Naive thymus-derived CD8-positive, alpha-beta T cell (primary cell): ENCODE measurements at regions not wholly inside any gene's neighbourhood (a gene's known extent, or its start where the extent isn't known, plus 50 kb on each side); places are given as distances from the start of the nearest gene placed in this dataset.
"Not testable (repeated sequence)": the region's sequence is repeated elsewhere in the genome, so short reads cannot be mapped to it uniquely, and the experiment has no call there.

Experiments used
- ATAC-seq, 2 donors: fragments of 150-1000 bp; cut with Tn5 transposase in 1 of 2; sonication (Bioruptor Pico), chemical (Tn5 transposase) in 1 of 2; 1 replicate in 1 of 2; 2 replicates in 1 of 2; pipeline ENCODE4 v1.10.0; 2021; ENCODE audit warnings: mild to moderate bottlenecking in 2 of 2, moderate library complexity in 2 of 2
- POLR2A ChIA-PET: fragments of 350-600 bp; sonication (Branson Sonifier 250); formaldehyde crosslinking; loops from one replicate; lab custom pipeline; 2021; ENCODE audit warnings: antibody characterized with exemption; lab: Charles Lee
- DNase-seq, 10 donors: peaks; one replicate each; pipeline versions ENCODE4 v3.0.0 to v3.0.0-alpha.2; 2020 to 2022
- H3K27ac Mint-ChIP-seq, 10 donors: one replicate each; pipeline ENCODE4 v1.8.0; 2020 to 2022; ENCODE audit warnings: mild to moderate bottlenecking in 10 of 10, mixed read lengths in 10 of 10, moderate library complexity in 4 of 10, inconsistent platforms in 1 of 10
- H3K27me3 Mint-ChIP-seq, 5 donors: one replicate each; pipeline ENCODE4 v1.8.0; 2021 to 2022; ENCODE audit warnings: mixed read lengths in 5 of 5
- H3K36me3 Mint-ChIP-seq, 3 donors: one replicate each; pipeline ENCODE4 v1.8.0; 2020 to 2022; ENCODE audit warnings: mixed read lengths in 3 of 3, mild to moderate bottlenecking in 2 of 3, inconsistent platforms in 1 of 3
- H3K4me1 Mint-ChIP-seq, 4 donors: one replicate each; pipeline ENCODE4 v1.8.0; 2021 to 2022; ENCODE audit warnings: mixed read lengths in 4 of 4
- H3K4me3 Mint-ChIP-seq, 10 donors: one replicate each; pipeline ENCODE4 v1.8.0; 2020 to 2022; ENCODE audit warnings: mild to moderate bottlenecking in 10 of 10, mixed read lengths in 10 of 10, moderate library complexity in 6 of 10, inconsistent platforms in 1 of 10
- H3K9me3 Mint-ChIP-seq, 9 donors: one replicate each; pipeline ENCODE4 v1.8.0; 2020 to 2022; ENCODE audit warnings: mixed read lengths in 9 of 9, mild to moderate bottlenecking in 3 of 9, inconsistent platforms in 1 of 9, moderate library complexity in 1 of 9

DNA sequence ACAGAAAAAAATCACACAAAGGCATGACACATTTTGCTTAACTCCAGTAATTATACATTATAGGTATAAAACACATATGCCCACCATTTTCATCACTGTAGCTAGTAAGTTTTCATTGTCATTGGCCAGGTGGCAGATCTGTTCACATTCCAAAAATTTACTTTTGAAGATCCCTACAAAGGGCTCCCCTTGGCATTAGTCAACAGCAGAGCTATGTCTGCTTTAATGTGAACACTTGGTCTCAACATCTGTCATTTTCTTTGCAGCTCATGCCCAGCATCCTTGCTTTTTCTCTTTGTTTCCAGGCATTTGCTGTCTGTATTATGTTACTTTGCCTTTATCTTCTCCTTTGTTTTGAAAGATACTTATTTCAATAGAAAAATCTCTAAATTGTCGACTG, 519.1 kb upstream of the FOXG1 start:
- H3K27me3 Mint-ChIP-seq, result no peaks in the 10 kb centered on the region
- no peaks in the 10 kb centered on the region for H3K36me3 Mint-ChIP-seq
- DNase-seq, result no peak
- POLR2A ChIA-PET, result no interaction called here
- H3K9me3 Mint-ChIP-seq, result peaks cover 6 to 47% (median 21%) of the 10 kb centered on the region in 9 donors
- no peak overlapping the region for H3K4me3 Mint-ChIP-seq
- no peaks in the 10 kb centered on the region for H3K4me1 Mint-ChIP-seq
- ATAC-seq, result no peak
- H3K27ac Mint-ChIP-seq, result no peak overlapping the region

DNA sequence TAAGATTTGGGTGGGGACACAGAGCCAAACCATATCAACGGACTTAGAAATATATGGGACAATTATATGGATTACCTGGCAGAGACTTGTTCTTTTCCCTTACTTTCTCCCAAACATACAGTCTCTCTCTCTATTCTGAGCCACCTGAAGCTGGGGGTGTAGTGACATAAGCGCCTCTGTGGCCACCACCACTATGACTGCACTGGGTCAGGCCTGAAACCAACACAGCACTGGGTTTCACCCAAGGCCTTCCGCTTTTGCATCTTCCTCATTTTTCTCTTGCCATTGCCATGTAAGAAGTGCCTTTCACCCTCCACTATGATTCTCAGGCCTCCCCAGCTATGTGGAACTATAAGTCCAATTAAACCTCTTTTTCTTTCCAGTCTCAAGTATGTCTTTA, 514.5 kb upstream of the FOXG1 start:
- H3K36me3 Mint-ChIP-seq, H3K4me3 Mint-ChIP-seq, H3K4me1 Mint-ChIP-seq, H3K27me3 Mint-ChIP-seq, ATAC-seq, POLR2A ChIA-PET, DNase-seq, H3K27ac Mint-ChIP-seq: not testable (repeated sequence)
- H3K9me3 Mint-ChIP-seq, result peaks cover 6 to 46% (median 18%) of the 10 kb centered on the region in 9 donors

DNA sequence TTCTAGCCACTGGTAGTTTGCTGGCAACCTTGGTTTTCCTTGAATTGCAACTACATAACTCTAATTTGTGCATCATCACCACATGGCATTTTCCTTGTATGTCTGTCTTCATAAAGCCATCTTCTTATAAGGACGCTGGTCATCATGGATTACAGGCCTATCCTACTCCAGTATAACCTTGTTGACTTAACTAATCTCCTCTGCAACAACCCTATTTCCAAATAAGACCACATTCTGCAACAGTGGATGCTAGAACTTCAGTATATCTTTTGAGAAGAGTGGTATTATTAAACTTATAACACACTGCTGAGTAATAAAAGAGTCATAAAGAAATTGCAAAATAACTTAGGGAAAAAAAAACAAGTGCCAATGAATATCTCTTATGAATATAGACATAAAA, 511.8 kb upstream of the FOXG1 start:
- Mint-ChIP-seq H3K9me3 (peaks cover 0 to 32% (median 9%) of the 10 kb centered on the region in 9 donors), H3K4me1 (no peaks in the 10 kb centered on the region), H3K27me3 (no peaks in the 10 kb centered on the region), H3K4me3 (no peak overlapping the region), H3K36me3 (peaks cover 0 to 5% (median 0%) of the 10 kb centered on the region in 3 donors), H3K27ac (no peak overlapping the region)
- POLR2A ChIA-PET, result no interaction called here
- ATAC-seq, result no peak
- DNase-seq, result no peak

GRCh38 chr14:28264306-28264705, 502.3 kb upstream of the FOXG1 start:
- Mint-ChIP-seq H3K27ac (no peak overlapping the region), H3K27me3 (peaks cover 0 to 10% (median 0%) of the 10 kb centered on the region in 5 donors), H3K9me3 (peaks cover 5 to 58% (median 32%) of the 10 kb centered on the region in 9 donors), H3K4me1 (no peaks in the 10 kb centered on the region), H3K4me3 (no peak overlapping the region), H3K36me3 (peaks cover 0 to 25% (median 0%) of the 10 kb centered on the region in 3 donors)
- no peak for ATAC-seq
- POLR2A ChIA-PET, result no interaction called here
- no peak for DNase-seq

GRCh38 chr14:28272270-28272669, 494.3 kb upstream of the FOXG1 start:
- POLR2A ChIA-PET, result no interaction called here
- H3K27me3 Mint-ChIP-seq, result no peaks in the 10 kb centered on the region
- ATAC-seq (no peak), DNase-seq (no peak)
- H3K36me3 Mint-ChIP-seq, result peaks cover 0 to 12% (median 0%) of the 10 kb centered on the region in 3 donors
- no peak overlapping the region for H3K4me3 Mint-ChIP-seq
- H3K9me3 Mint-ChIP-seq, result peaks cover 6 to 47% (median 25%) of the 10 kb centered on the region in 9 donors
- H3K27ac Mint-ChIP-seq, result no peak overlapping the region
- no peaks in the 10 kb centered on the region for H3K4me1 Mint-ChIP-seq

- no peak for ATAC-seq
- Mint-ChIP-seq H3K36me3 (no peaks in the 10 kb centered on the region), H3K9me3 (peaks cover 4 to 17% (median 9%) of the 10 kb centered on the region in 9 donors), H3K27ac (no peak overlapping the region), H3K4me3 (no peak overlapping the region), H3K27me3 (no peaks in the 10 kb centered on the region), H3K4me1 (no peaks in the 10 kb centered on the region)
- POLR2A ChIA-PET, result no interaction called here
- no peak for DNase-seq
These were observed 486.1 kb upstream of the FOXG1 start for GRCh38 chr14:28280530-28280929.

GRCh38 chr14:28280997-28281598, 485.5 kb upstream of the FOXG1 start:
- no peak for ATAC-seq

GRCh38 chr14:28284546-28285300, 481.9 kb upstream of the FOXG1 start:
- ATAC-seq (no peak), DNase-seq (no peak)
- no peaks in the 10 kb centered on the region for H3K4me1 Mint-ChIP-seq
- no peak overlapping the region for H3K4me3 Mint-ChIP-seq
- POLR2A ChIA-PET, result no interaction called here
- H3K27ac Mint-ChIP-seq, result no peak overlapping the region
- H3K9me3 Mint-ChIP-seq, result peaks cover 0 to 31% (median 7%) of the 10 kb centered on the region in 9 donors
- H3K36me3 Mint-ChIP-seq, result no peaks in the 10 kb centered on the region
- H3K27me3 Mint-ChIP-seq, result no peaks in the 10 kb centered on the region

More at GRCh38 chr14:28280997-28281598, 485.5 kb upstream of the FOXG1 start:
- DNase-seq, result no peak
- no peaks in the 10 kb centered on the region for H3K36me3 Mint-ChIP-seq
- POLR2A ChIA-PET, result no interaction called here
- peaks cover 4 to 17% (median 8%) of the 10 kb centered on the region in 9 donors for H3K9me3 Mint-ChIP-seq
- no peak overlapping the region for H3K4me3 Mint-ChIP-seq
- no peaks in the 10 kb centered on the region for H3K27me3 Mint-ChIP-seq
- H3K4me1 Mint-ChIP-seq, result no peaks in the 10 kb centered on the region
- no peak overlapping the region for H3K27ac Mint-ChIP-seq

DNA sequence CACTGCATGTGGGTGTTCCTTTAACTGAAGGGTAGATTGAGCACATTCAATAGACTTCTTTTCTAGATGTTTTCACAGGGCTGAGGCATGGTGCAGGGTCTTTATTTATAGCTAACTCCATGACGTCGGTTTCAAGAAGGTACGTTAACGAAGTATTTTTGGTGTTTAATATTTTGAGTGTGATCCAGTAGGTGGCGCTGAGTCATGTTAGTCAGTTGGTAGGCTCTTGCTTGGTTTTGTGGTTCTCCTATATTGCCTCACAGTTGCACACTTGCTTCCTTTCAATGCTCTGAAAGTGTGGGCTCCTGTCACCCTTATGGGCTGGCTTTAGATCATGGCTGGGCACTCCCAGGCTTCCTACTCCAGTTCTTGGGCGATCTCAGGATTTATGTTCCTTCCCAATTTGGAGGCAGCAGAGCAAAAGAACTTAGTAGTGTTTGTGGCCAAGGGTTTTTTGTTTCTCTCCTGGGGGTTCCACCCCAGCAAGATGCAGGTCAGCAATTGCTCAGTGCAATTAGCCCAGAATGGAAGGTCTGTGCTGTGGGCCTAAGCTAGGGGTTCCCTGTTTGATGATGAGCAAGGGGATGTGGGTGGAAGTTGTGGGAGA, 471.6 kb upstream of the FOXG1 start:
- Mint-ChIP-seq H3K4me1 (no peaks in the 10 kb centered on the region), H3K4me3 (no peak overlapping the region), H3K9me3 (peaks cover 0 to 65% (median 36%) of the 10 kb centered on the region in 9 donors), H3K27me3 (no peaks in the 10 kb centered on the region), H3K36me3 (peaks cover 0 to 8% (median 0%) of the 10 kb centered on the region in 3 donors), H3K27ac (no peak overlapping the region)
- POLR2A ChIA-PET, result no interaction called here
- ATAC-seq (no peak), DNase-seq (no peak)

GRCh38 chr14:28297559-28297958, 469.0 kb upstream of the FOXG1 start:
- POLR2A ChIA-PET, result no interaction called here
- ATAC-seq (no peak), DNase-seq (no peak)
- Mint-ChIP-seq H3K4me3 (no peak overlapping the region), H3K27me3 (no peaks in the 10 kb centered on the region), H3K36me3 (peaks cover 0 to 8% (median 0%) of the 10 kb centered on the region in 3 donors), H3K27ac (no peak overlapping the region), H3K9me3 (peaks cover 0 to 56% (median 17%) of the 10 kb centered on the region in 9 donors), H3K4me1 (no peaks in the 10 kb centered on the region)

GRCh38 chr14:28298156-28298555, 468.4 kb upstream of the FOXG1 start:
- Mint-ChIP-seq H3K4me1 (no peaks in the 10 kb centered on the region), H3K27me3 (no peaks in the 10 kb centered on the region), H3K9me3 (peaks cover 0 to 53% (median 17%) of the 10 kb centered on the region in 9 donors), H3K4me3 (no peak overlapping the region), H3K27ac (no peak overlapping the region), H3K36me3 (peaks cover 0 to 8% (median 0%) of the 10 kb centered on the region in 3 donors)
- DNase-seq (no peak), ATAC-seq (no peak)
- POLR2A ChIA-PET, result no interaction called here

DNA sequence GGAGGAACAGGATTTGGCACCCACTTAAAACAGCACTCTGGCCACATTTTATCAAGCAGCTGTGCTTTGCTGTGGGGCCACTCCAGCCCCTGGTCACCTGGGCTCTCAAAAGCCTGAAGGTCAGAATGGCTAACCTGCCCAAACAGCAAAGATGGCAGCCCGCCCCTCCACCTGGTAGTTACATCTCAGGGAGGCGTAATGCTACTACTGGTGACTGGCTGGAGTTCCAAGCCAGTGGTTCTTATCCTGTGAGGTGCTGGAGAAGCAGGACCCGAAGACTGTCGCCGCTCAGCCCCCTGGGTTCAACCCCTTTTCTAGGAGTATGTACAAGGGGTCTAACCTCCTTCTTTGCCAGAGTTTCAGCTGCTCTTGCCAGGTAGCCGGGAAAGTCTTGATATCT, 467.4 kb upstream of the FOXG1 start:
- Mint-ChIP-seq H3K9me3 (peaks cover 0 to 57% (median 20%) of the 10 kb centered on the region in 9 donors), H3K36me3 (peaks cover 0 to 8% (median 0%) of the 10 kb centered on the region in 3 donors), H3K4me1 (no peaks in the 10 kb centered on the region), H3K4me3 (no peak overlapping the region), H3K27ac (no peak overlapping the region), H3K27me3 (no peaks in the 10 kb centered on the region)
- POLR2A ChIA-PET, result no interaction called here
- no peak for ATAC-seq
- DNase-seq, result no peak

DNA sequence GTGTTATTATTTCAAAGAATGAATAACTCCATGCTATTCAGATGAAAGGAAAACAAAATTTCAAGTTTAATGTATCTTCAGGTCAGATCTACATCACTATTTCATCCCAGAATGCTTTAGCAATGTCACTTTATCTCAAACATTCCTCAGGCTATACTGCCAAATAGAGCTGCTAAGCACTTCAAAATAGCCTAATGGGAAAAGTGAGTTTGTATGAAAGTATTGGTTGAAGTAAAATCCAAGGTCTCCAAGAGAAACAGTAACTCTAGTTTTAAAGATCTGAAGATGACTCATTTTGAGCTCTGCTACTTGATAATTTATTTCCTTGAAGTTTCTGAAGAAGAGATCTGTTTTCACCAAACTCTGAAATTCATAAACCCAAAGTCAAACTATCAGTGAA, 466.2 kb upstream of the FOXG1 start:
- ATAC-seq, result no peak
- H3K4me3 Mint-ChIP-seq, result no peak overlapping the region
- DNase-seq, result no peak
- POLR2A ChIA-PET, result no interaction called here
- peaks cover 0 to 8% (median 0%) of the 10 kb centered on the region in 3 donors for H3K36me3 Mint-ChIP-seq
- H3K27me3 Mint-ChIP-seq, result no peaks in the 10 kb centered on the region
- H3K9me3 Mint-ChIP-seq, result peaks cover 0 to 55% (median 15%) of the 10 kb centered on the region in 9 donors
- no peak overlapping the region for H3K27ac Mint-ChIP-seq
- H3K4me1 Mint-ChIP-seq, result no peaks in the 10 kb centered on the region
